ENCODE measurements at regions not wholly inside any gene's neighbourhood (a gene's known extent, or its start where the extent isn't known, plus 50 kb on each side); places are given as distances from the start of the nearest gene placed in this dataset.

- no peak for DNase-seq
Observed at GRCh38 chr13:29955137-29955650, 104.8 kb upstream of the UBL3 start.

GRCh38 chr13:29954082-29955028 lies 103.9 kb upstream of the UBL3 start:
- DNase-seq, result no peak

- DNase-seq, result no peak
Observed at GRCh38 chr13:29953542-29953941, 103.1 kb upstream of the UBL3 start.

- no peak for DNase-seq
Observed at GRCh38 chr13:29952245-29952644, 101.8 kb upstream of the UBL3 start.

- DNase-seq, result no peak
Observed at GRCh38 chr13:29948791-29949190, 98.4 kb upstream of the UBL3 start.

GRCh38 chr13:29948244-29948643 lies 97.8 kb upstream of the UBL3 start:
- DNase-seq, result no peak

- DNase-seq, result no peak
Observed at GRCh38 chr13:29947839-29948238, 97.4 kb upstream of the UBL3 start.

GRCh38 chr13:29946093-29946492 lies 95.7 kb upstream of the UBL3 start:
- no peak for DNase-seq

GRCh38 chr13:29943686-29944085 lies 93.3 kb upstream of the UBL3 start:
- no peak for DNase-seq

- no peak for DNase-seq
Observed at GRCh38 chr13:29943273-29943672, 92.9 kb upstream of the UBL3 start.

GRCh38 chr13:29940715-29941114 lies 90.3 kb upstream of the UBL3 start:
- no peak for DNase-seq

- no peak for DNase-seq
Observed at GRCh38 chr13:29939158-29939557, 88.7 kb upstream of the UBL3 start.

GRCh38 chr13:29937841-29938240 lies 87.4 kb upstream of the UBL3 start:
- no peak for DNase-seq

- no peak for DNase-seq
Observed at GRCh38 chr13:29937379-29937778, 87.0 kb upstream of the UBL3 start.

- no peak for DNase-seq
Observed at GRCh38 chr13:29936956-29937355, 86.5 kb upstream of the UBL3 start.

- no peak for DNase-seq
Observed at GRCh38 chr13:29936051-29936813, 85.8 kb upstream of the UBL3 start.

- DNase-seq, result no peak
Observed at GRCh38 chr13:29935309-29935981, 85.0 kb upstream of the UBL3 start.

GRCh38 chr13:29934531-29935308 lies 84.3 kb upstream of the UBL3 start:
- no peak for DNase-seq

- no peak for DNase-seq
Observed at GRCh38 chr13:29933401-29933800, 83.0 kb upstream of the UBL3 start.

- no peak for DNase-seq
Observed at GRCh38 chr13:29931696-29932095, 81.3 kb upstream of the UBL3 start.

GRCh38 chr13:29929062-29929847 lies 78.8 kb upstream of the UBL3 start:
- no peak for DNase-seq
